K562 (cell line): ENCODE measurements at regions not wholly inside any gene's neighbourhood (a gene's known extent, or its start where the extent isn't known, plus 50 kb on each side); places are given as distances from the start of the nearest gene placed in this dataset.

ENCODE experiments used
- ETV1 ChIP-seq: fragments of 450-650 bp; conservative IDR thresholded peaks from 2 replicates; pipeline ENCODE4 v1.6.1; 2016; ENCODE audit warnings: missing genetic modification characterization, control low read depth, low read depth, missing compliant biosample characterization
- MAFF ChIP-seq: IDR thresholded peaks from 2 replicates; pipeline ENCODE4 v1.6.1; 2012; ENCODE audit warnings: low read length, improper control_type of control experiment
- NR2C2 ChIP-seq, 2 experiments: fragments of 200-800 bp in 1 of 2; sonication (Bioruptor generic) in 1 of 2; sonication (generic) in 1 of 2; formaldehyde crosslinking in 1 of 2; IDR thresholded peaks; 2 replicates each; pipeline versions ENCODE4 v1.6.1 to v1.8.0; 2016 to 2022; ENCODE audit warnings: mild to moderate bottlenecking in 1 of 2, missing compliant biosample characterization in 1 of 2, missing genetic modification characterization in 1 of 2, missing genetic modification reagents in 1 of 2
- NR3C1 ChIP-seq: sonication (generic); formaldehyde crosslinking; IDR thresholded peaks from 2 replicates; pipeline ENCODE4 v1.8.1; 2022; ENCODE audit warnings: missing genetic modification reagents
- RAD21 ChIP-seq, 2 experiments: fragments of 250-450 bp in 1 of 2; fragments of 450-650 bp in 1 of 2; sonication (Bioruptor Pico) in 1 of 2; formaldehyde crosslinking in 1 of 2; IDR thresholded peaks in 1 of 2; conservative IDR thresholded peaks in 1 of 2; 2 replicates each; pipeline versions ENCODE4 v1.4.0 to v1.8.0; 2020 to 2022; ENCODE audit warnings: mild to moderate bottlenecking in 2 of 2, moderate library complexity in 1 of 2
- SMC3 ChIP-seq: conservative IDR thresholded peaks from 2 replicates; pipeline ENCODE4 v1.6.1; 2011; ENCODE audit warnings: low read depth, low read length, improper control_type of control experiment; ENCODE audit not compliant: insufficient read depth
- ZBTB1 ChIP-seq: sonication (generic); formaldehyde crosslinking; IDR thresholded peaks from 2 replicates; pipeline ENCODE4 v1.8.1; 2023; ENCODE audit warnings: missing genetic modification reagents, low read depth, mild to moderate bottlenecking, borderline replicate concordance
- TF ChIP-seq, protein P1 (sequence below): sonication (generic); formaldehyde crosslinking; IDR thresholded peaks from 2 replicates; pipeline ENCODE4 v1.8.1; 2023; ENCODE audit warnings: mild to moderate bottlenecking, missing genetic modification reagents
- TF ChIP-seq, protein P2 (sequence below): sonication (generic); formaldehyde crosslinking; IDR thresholded peaks from 2 replicates; pipeline ENCODE4 v1.5.0; 2020; ENCODE audit warnings: missing genetic modification reagents
- TF ChIP-seq, protein P3 (sequence below): sonication (generic); formaldehyde crosslinking; IDR thresholded peaks from 2 replicates; pipeline ENCODE4 v1.8.0; 2022; ENCODE audit warnings: mild to moderate bottlenecking, missing genetic modification reagents, borderline replicate concordance

DNA sequence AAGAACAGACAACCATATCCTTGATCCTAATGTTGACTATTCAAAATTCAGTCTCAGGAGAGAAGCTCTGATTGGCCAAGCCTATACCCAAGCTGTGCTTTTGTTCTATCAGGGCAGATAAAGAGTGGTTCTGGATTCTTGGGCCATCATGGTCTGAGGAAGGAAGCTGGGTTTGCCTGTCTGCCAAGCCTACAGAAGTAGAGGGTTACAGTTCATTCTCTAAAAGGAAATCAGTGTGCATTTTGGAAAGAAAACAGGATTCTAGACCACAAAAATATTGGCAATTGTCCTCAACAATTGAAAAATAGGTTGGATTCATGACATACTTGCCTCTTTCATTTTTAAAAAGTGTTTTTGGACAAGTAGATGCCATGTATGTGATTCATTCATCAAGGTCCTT lies 145.4 kb upstream of the BMP2 start:
- TF ChIP-seq SMC3: no peak
- TF ChIP-seq NR2C2 (CRISPR knock-in tag; IDR thresholded peaks at IDR 0.05): no peak
- no peak for TF ChIP-seq NR2C2 (tag; IDR thresholded peaks at IDR 0.05)
- TF ChIP-seq, protein P1, sequence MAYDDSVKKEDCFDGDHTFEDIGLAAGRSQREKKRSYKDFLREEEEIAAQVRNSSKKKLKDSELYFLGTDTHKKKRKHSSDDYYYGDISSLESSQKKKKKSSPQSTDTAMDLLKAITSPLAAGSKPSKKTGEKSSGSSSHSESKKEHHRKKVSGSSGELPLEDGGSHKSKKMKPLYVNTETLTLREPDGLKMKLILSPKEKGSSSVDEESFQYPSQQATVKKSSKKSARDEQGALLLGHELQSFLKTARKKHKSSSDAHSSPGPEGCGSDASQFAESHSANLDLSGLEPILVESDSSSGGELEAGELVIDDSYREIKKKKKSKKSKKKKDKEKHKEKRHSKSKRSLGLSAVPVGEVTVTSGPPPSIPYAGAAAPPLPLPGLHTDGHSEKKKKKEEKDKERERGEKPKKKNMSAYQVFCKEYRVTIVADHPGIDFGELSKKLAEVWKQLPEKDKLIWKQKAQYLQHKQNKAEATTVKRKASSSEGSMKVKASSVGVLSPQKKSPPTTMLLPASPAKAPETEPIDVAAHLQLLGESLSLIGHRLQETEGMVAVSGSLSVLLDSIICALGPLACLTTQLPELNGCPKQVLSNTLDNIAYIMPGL: no peak
- no peak for TF ChIP-seq MAFF
- no peak for TF ChIP-seq NR3C1 (CRISPR knock-in tag)
- no peak for TF ChIP-seq RAD21 (CRISPR knock-in tag; conservative IDR thresholded peaks at IDR 0.05 in 1 of 2, IDR thresholded peaks at IDR 0.05 in 1 of 2)
- no peak for TF ChIP-seq ETV1 (tag)
- TF ChIP-seq ZBTB1 (CRISPR knock-in tag): no peak
- TF ChIP-seq, protein P2, sequence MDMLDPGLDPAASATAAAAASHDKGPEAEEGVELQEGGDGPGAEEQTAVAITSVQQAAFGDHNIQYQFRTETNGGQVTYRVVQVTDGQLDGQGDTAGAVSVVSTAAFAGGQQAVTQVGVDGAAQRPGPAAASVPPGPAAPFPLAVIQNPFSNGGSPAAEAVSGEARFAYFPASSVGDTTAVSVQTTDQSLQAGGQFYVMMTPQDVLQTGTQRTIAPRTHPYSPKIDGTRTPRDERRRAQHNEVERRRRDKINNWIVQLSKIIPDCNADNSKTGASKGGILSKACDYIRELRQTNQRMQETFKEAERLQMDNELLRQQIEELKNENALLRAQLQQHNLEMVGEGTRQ: no peak
- TF ChIP-seq, protein P3, sequence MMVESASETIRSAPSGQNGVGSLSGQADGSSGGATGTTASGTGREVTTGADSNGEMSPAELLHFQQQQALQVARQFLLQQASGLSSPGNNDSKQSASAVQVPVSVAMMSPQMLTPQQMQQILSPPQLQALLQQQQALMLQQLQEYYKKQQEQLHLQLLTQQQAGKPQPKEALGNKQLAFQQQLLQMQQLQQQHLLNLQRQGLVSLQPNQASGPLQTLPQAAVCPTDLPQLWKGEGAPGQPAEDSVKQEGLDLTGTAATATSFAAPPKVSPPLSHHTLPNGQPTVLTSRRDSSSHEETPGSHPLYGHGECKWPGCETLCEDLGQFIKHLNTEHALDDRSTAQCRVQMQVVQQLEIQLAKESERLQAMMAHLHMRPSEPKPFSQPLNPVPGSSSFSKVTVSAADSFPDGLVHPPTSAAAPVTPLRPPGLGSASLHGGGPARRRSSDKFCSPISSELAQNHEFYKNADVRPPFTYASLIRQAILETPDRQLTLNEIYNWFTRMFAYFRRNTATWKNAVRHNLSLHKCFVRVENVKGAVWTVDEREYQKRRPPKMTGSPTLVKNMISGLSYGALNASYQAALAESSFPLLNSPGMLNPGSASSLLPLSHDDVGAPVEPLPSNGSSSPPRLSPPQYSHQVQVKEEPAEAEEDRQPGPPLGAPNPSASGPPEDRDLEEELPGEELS (CRISPR knock-in tag): no peak
